ENCODE measurements at regions not wholly inside any gene's neighbourhood (a gene's known extent, or its start where the extent isn't known, plus 50 kb on each side); places are given as distances from the start of the nearest gene placed in this dataset.

GRCh38 chrX:28351801-28352200 lies 235.4 kb upstream of the IL1RAPL1 start:
- 52 to 80% (median 73%) methylated on average over 3 of the region's 3 CpGs for WGBS, 5 donors
- H3K27ac ChIP-seq: no peak overlapping the region

GRCh38 chrX:28349888-28350287 lies 237.4 kb upstream of the IL1RAPL1 start:
- TF ChIP-seq CTCF (IDR thresholded peaks at IDR 0.05 in 8 of 11, conservative IDR thresholded peaks at IDR 0.05 in 3 of 11): no peak
- TF ChIP-seq POLR2A (IDR thresholded peaks at IDR 0.05): no peak
- no peak for TF ChIP-seq POLR2AphosphoS5 (IDR thresholded peaks at IDR 0.05)
- Histone ChIP-seq H3K27ac (no peak overlapping the region), H3K4me1 (no peaks in the 10 kb centered on the region), H3K27me3 (replicated peaks in 1 of 7) (no peaks in the 10 kb centered on the region), H3K4me3 (no peak overlapping the region), H3K36me3 (no peaks in the 10 kb centered on the region), H3K9me3 (peaks cover 0 to 8% (median 0%) of the 10 kb centered on the region in 8 donors)
- intact Hi-C loops (cut with DNase I; ENCODE audit: low total_unique reads): no loop called here
- no peak for DNase-seq

More at GRCh38 chrX:28351801-28352200, 235.4 kb upstream of the IL1RAPL1 start:
- TF ChIP-seq CTCF (IDR thresholded peaks at IDR 0.05 in 8 of 11, conservative IDR thresholded peaks at IDR 0.05 in 3 of 11) (no peak), POLR2AphosphoS5 (IDR thresholded peaks at IDR 0.05) (no peak), POLR2A (IDR thresholded peaks at IDR 0.05) (no peak)
- H3K4me1 ChIP-seq: no peaks in the 10 kb centered on the region
- H3K27me3 ChIP-seq (replicated peaks in 1 of 7): no peaks in the 10 kb centered on the region
- H3K4me3 ChIP-seq: no peak overlapping the region
- intact Hi-C loops (cut with DNase I; ENCODE audit: low total_unique reads): no loop called here
- peaks cover 0 to 8% (median 0%) of the 10 kb centered on the region in 8 donors for H3K9me3 ChIP-seq
- no peak for DNase-seq
- H3K36me3 ChIP-seq: no peaks in the 10 kb centered on the region

- peaks cover 0 to 8% (median 0%) of the 10 kb centered on the region in 8 donors for H3K9me3 ChIP-seq
- no peak overlapping the region for H3K27ac ChIP-seq
- no peak overlapping the region for H3K4me3 ChIP-seq
- DNase-seq: no peak
- H3K36me3 ChIP-seq: no peaks in the 10 kb centered on the region
- H3K27me3 ChIP-seq (replicated peaks in 1 of 7): no peaks in the 10 kb centered on the region
- H3K4me1 ChIP-seq: no peaks in the 10 kb centered on the region
- TF ChIP-seq CTCF (IDR thresholded peaks at IDR 0.05 in 8 of 11, conservative IDR thresholded peaks at IDR 0.05 in 3 of 11) (no peak), POLR2AphosphoS5 (IDR thresholded peaks at IDR 0.05) (no peak), POLR2A (IDR thresholded peaks at IDR 0.05) (no peak)
- 49 to 69% (median 58%) methylated on average over 4 of the region's 4 CpGs for WGBS, 5 donors
- intact Hi-C loops (cut with DNase I; ENCODE audit: low total_unique reads): no loop called here
Measured at GRCh38 chrX:28347476-28347875, 239.8 kb upstream of the IL1RAPL1 start.

- Histone ChIP-seq H3K9me3 (no peaks in the 10 kb centered on the region), H3K27ac (no peak overlapping the region), H3K4me3 (no peak overlapping the region), H3K27me3 (replicated peaks in 1 of 7) (no peaks in the 10 kb centered on the region), H3K4me1 (no peaks in the 10 kb centered on the region), H3K36me3 (no peaks in the 10 kb centered on the region)
- intact Hi-C loops (cut with DNase I; ENCODE audit: low total_unique reads): no loop called here
- TF ChIP-seq CTCF (IDR thresholded peaks at IDR 0.05 in 8 of 11, conservative IDR thresholded peaks at IDR 0.05 in 3 of 11) (no peak), POLR2AphosphoS5 (IDR thresholded peaks at IDR 0.05) (no peak), POLR2A (IDR thresholded peaks at IDR 0.05) (no peak)
- no peak for DNase-seq
- 57 to 88% (median 67%) methylated on average over 3 of the region's 3 CpGs for WGBS, 5 donors
Measured at GRCh38 chrX:28329156-28329555, 258.1 kb upstream of the IL1RAPL1 start.

Measured in spleen (tissue), 11 donors.